IMR-90 (cell line): ENCODE measurements at regions not wholly inside any gene's neighbourhood (a gene's known extent, or its start where the extent isn't known, plus 50 kb on each side); places are given as distances from the start of the nearest gene placed in this dataset.

Source experiments
- ATAC-seq: fragments of 200-7000 bp; cut with Tn5 transposase; 2 replicates; pipeline ENCODE4 v1.9.1; 2020; ENCODE audit warnings: low read depth, mild to moderate bottlenecking, moderate library complexity
- BruUV-seq: library from RNA; stranded (reverse); fragments of 400-500 nt; replicated peaks from 2 replicates; lab custom pipeline; 2021; lab: Mats Ljungman, UMichigan
- CTCF ChIA-PET: fragments of 300-600 bp; formaldehyde crosslinking; extraction: SDS; loops from one replicate; lab custom pipeline; 2021; ENCODE audit warnings: antibody characterized with exemption; lab: Yijun Ruan, JAX
- POLR2A ChIA-PET: fragments of 300-600 bp; sonication (Branson Sonifier 250); formaldehyde crosslinking; loops from one replicate; lab custom pipeline; 2022; ENCODE audit warnings: antibody characterized with exemption; ENCODE audit not compliant: unreplicated experiment; lab: Charles Lee
- DNase-seq: peaks from one replicate; pipeline ENCODE4 v3.0.0; 2013
- H2AFZ ChIP-seq: replicated peaks from 2 replicates; pipeline ENCODE3; 2013; ENCODE audit warnings: low read length, mild to moderate bottlenecking; ENCODE audit not compliant: poor library complexity
- H2AK5ac ChIP-seq: 2 replicates; pipeline ENCODE4 v1.6.1; 2013; ENCODE audit warnings: low read depth, low read length, inconsistent platforms
- H2AK9ac ChIP-seq: replicated peaks from 2 replicates; pipeline ENCODE3; 2013; ENCODE audit warnings: mild to moderate bottlenecking, low read depth, low read length, moderate library complexity; ENCODE audit not compliant: poor library complexity
- H2BK120ac ChIP-seq: 2 replicates; pipeline ENCODE4 v1.6.1; 2013; ENCODE audit warnings: low read depth, low read length, inconsistent platforms
- H2BK15ac ChIP-seq: 3 replicates; pipeline ENCODE4 v1.6.1; 2013; ENCODE audit warnings: low read depth, low read length, inconsistent platforms
- H2BK20ac ChIP-seq: 2 replicates; pipeline ENCODE4 v1.6.1; 2013; ENCODE audit warnings: low read depth, mild to moderate bottlenecking, inconsistent platforms, low read length, moderate library complexity
- H2BK5ac ChIP-seq: 2 replicates; pipeline ENCODE4 v1.6.1; 2013; ENCODE audit warnings: mild to moderate bottlenecking, low read depth, low read length, inconsistent platforms; ENCODE audit not compliant: poor library complexity, severe bottlenecking
- H3K14ac ChIP-seq: replicated peaks from 2 replicates; pipeline ENCODE4 v1.6.1; 2013; ENCODE audit warnings: low read depth, low read length, inconsistent platforms
- H3K18ac ChIP-seq: 2 replicates; pipeline ENCODE4 v1.6.1; 2013; ENCODE audit warnings: low read depth, low read length, control low read depth
- H3K23ac ChIP-seq: 2 replicates; pipeline ENCODE4 v1.6.1; 2013; ENCODE audit warnings: low read depth, low read length, inconsistent platforms
- H3K27ac ChIP-seq: 2 replicates; pipeline ENCODE4 v1.5.1; 2013; ENCODE audit warnings: mild to moderate bottlenecking, control low read depth, low read length; ENCODE audit not compliant: insufficient read depth
- H3K27me3 ChIP-seq: 2 replicates; pipeline ENCODE4 v1.6.1; 2013; ENCODE audit warnings: low read length; ENCODE audit not compliant: control insufficient read depth, insufficient read depth
- H3K36me3 ChIP-seq: 2 replicates; pipeline ENCODE4 v1.6.1; 2013; ENCODE audit warnings: low read length, mixed read lengths; ENCODE audit not compliant: control insufficient read depth, insufficient read depth
- H3K4ac ChIP-seq: 2 replicates; pipeline ENCODE4 v1.6.1; 2013; ENCODE audit warnings: low read depth, low read length, inconsistent platforms
- H3K4me1 ChIP-seq: 2 replicates; pipeline ENCODE4 v1.6.1; 2013; ENCODE audit warnings: low read length, mixed read lengths; ENCODE audit not compliant: control insufficient read depth, insufficient read depth
- H3K4me2 ChIP-seq: 2 replicates; pipeline ENCODE4 v1.6.1; 2013; ENCODE audit warnings: low read depth, mild to moderate bottlenecking, control low read depth, low read length, moderate library complexity
- H3K4me3 ChIP-seq: 2 replicates; pipeline ENCODE4 v1.5.1; 2013; ENCODE audit warnings: low read depth, mild to moderate bottlenecking, control low read depth, low read length, moderate library complexity; ENCODE audit not compliant: insufficient read depth
- H3K56ac ChIP-seq: 2 replicates; pipeline ENCODE4 v1.6.1; 2013; ENCODE audit warnings: low read length, inconsistent platforms; ENCODE audit not compliant: insufficient read depth; ENCODE audit errors: extremely low read depth
- H3K79me1 ChIP-seq, 2 experiments: 2 replicates each; pipeline ENCODE4 v1.6.1; 2013; ENCODE audit warnings: low read length in 2 of 2, inconsistent platforms in 1 of 2, low read depth in 1 of 2
- H3K9ac ChIP-seq: 2 replicates; pipeline ENCODE4 v1.6.1; 2013; ENCODE audit warnings: low read depth, low read length, control low read depth
- H3K9me1 ChIP-seq: 2 replicates; pipeline ENCODE4 v1.6.1; 2013; ENCODE audit warnings: low read length, inconsistent platforms; ENCODE audit not compliant: insufficient read depth
- H3K9me3 ChIP-seq: 2 replicates; pipeline ENCODE4 v1.6.1; 2013; ENCODE audit warnings: low read length; ENCODE audit not compliant: control insufficient read depth, insufficient read depth
- H4K20me1 ChIP-seq: 2 replicates; pipeline ENCODE4 v1.6.1; 2013; ENCODE audit warnings: low read length, inconsistent platforms; ENCODE audit not compliant: insufficient read depth
- H4K5ac ChIP-seq: 2 replicates; pipeline ENCODE4 v1.6.1; 2013; ENCODE audit warnings: mild to moderate bottlenecking, low read depth, low read length, control low read depth
- H4K8ac ChIP-seq, 2 experiments: 2 replicates each; pipeline ENCODE4 v1.6.1; 2013; ENCODE audit warnings: low read depth in 2 of 2, low read length in 2 of 2, control low read depth in 1 of 2, inconsistent platforms in 1 of 2
- H4K91ac ChIP-seq: 2 replicates; pipeline ENCODE4 v1.6.1; 2013; ENCODE audit warnings: low read depth, low read length, inconsistent platforms; ENCODE audit not compliant: insufficient read depth
- FOS ChIP-seq: fragments of 150-350 bp; IDR thresholded peaks from 2 replicates; pipeline ENCODE4 v1.6.1; 2016; ENCODE audit warnings: low read depth, low read length
- MAFK ChIP-seq: IDR thresholded peaks from 2 replicates; pipeline ENCODE4 v1.6.1; 2012; ENCODE audit warnings: low read depth, low read length, improper control_type of control experiment
- WGBS, 2 experiments: methylation state at CpG; one replicate each; pipeline versions ENCODE4 v1.1.5 to v1.1.7; 2013; ENCODE audit warnings: missing lambda C conversion rate in 2 of 2; ENCODE audit not compliant: insufficient read length in 1 of 2; ENCODE audit errors: extremely low coverage in 2 of 2; 5-methylcytosine and 5-hydroxymethylcytosine counted together
- dilution Hi-C: fragments of 300-500 bp; cut with HindIII; formaldehyde crosslinking; loops from one replicate; pipeline ENCODE4 v1.14.3; 2018; ENCODE audit warnings: low sequenced_read_pairs; ENCODE audit not compliant: unreplicated experiment
- in situ Hi-C: fragments of 300-500 bp; cut with MboI; formaldehyde crosslinking; loops from 3 replicates; pipeline ENCODE4 v1.14.3; 2019; ENCODE audit warnings: low sequenced_read_pairs, inconsistent platforms, mixed read lengths
- intact Hi-C: fragments of 100-400 bp; cut with micrococcal nuclease; formaldehyde crosslinking; loops from 2 replicates; pipeline ENCODE4 v1.10.0; 2022

GRCh38 chr5:50968356-50969149, 302.1 kb downstream of the PARP8 start (continued):
- no peak for TF ChIP-seq MAFK

GRCh38 chr5:50969151-50970031, 303.0 kb downstream of the PARP8 start:
- ChIA-PET POLR2A (no interaction called here), CTCF (no interaction called here)
- peak overlapping the region; percentile 37 for H2AK9ac ChIP-seq
- dilution Hi-C loops (no loop called here), intact Hi-C loops (no loop called here), in situ Hi-C loops (loop anchor here (25.0 kb wide), 2 partner anchors 1593 to 1943 kb away; no protein-coding TSS in a partner anchor)
- no peak overlapping the region for H3K4ac ChIP-seq
- DNase-seq (no peak), ATAC-seq (peak; percentile 42; the same call in 1 of the 2 replicates)
- H3K23ac ChIP-seq = no peak overlapping the region
- H3K79me1 ChIP-seq = no peaks in the 10 kb centered on the region
- no peak overlapping the region for H2AK5ac ChIP-seq
- H2BK20ac ChIP-seq = no peak overlapping the region
- H4K20me1 ChIP-seq = no peaks in the 10 kb centered on the region
- H3K4me2 ChIP-seq = peak overlapping the region; percentile 55; the same call in 1 of the 2 replicates
- no peak overlapping the region for H3K14ac ChIP-seq
- H3K56ac ChIP-seq = no peak overlapping the region
- H2BK15ac ChIP-seq = no peak overlapping the region
- peaks cover 2% of the 10 kb centered on the region; the same call in 1 of the 2 replicates for H3K4me1 ChIP-seq
- H4K8ac ChIP-seq = no peak overlapping the region
- H2BK120ac ChIP-seq = no peak overlapping the region
- H4K5ac ChIP-seq = no peak overlapping the region
- H3K27ac ChIP-seq = no peak overlapping the region
- peaks cover 8% of the 10 kb centered on the region for H3K9me3 ChIP-seq
- peaks cover 57% of the 10 kb centered on the region for H3K27me3 ChIP-seq
- WGBS, 2 experiments = 0% methylated on average over 14 of the region's 60 CpGs; no CpG with 5 or more reads in 1 of the 2 experiments
- no peak overlapping the region for H4K91ac ChIP-seq
- no peak overlapping the region for H2BK5ac ChIP-seq
- no peak overlapping the region for H3K9ac ChIP-seq
- TF ChIP-seq FOS = no peak
- BruUV-seq = no TSS peak
- no peak overlapping the region for H3K4me3 ChIP-seq
- H3K36me3 ChIP-seq = no peaks in the 10 kb centered on the region
- H3K18ac ChIP-seq = no peak overlapping the region
- peak overlapping the region; percentile 49 for H2AFZ ChIP-seq
- no peaks in the 10 kb centered on the region for H3K9me1 ChIP-seq
